Transverse colon (tissue), 4 donors: ENCODE measurements at regions not wholly inside any gene's neighbourhood (a gene's known extent, or its start where the extent isn't known, plus 50 kb on each side); places are given as distances from the start of the nearest gene placed in this dataset.

Experiments used
- DNase-seq: peaks from one replicate; pipeline ENCODE4 v3.0.0-alpha.2; 2019
- H3K27ac ChIP-seq, 4 donors: fragments of 200-600 bp; sonication (generic); 2 replicates each; pipeline ENCODE4 v1.5.1; 2016 to 2018; ENCODE audit warnings: inconsistent platforms in 4 of 4
- H3K27me3 ChIP-seq: fragments of 200-600 bp; sonication (generic); 2 replicates; pipeline ENCODE4 v1.5.1; 2017; ENCODE audit warnings: inconsistent platforms
- H3K36me3 ChIP-seq, 4 donors: fragments of 200-600 bp; sonication (generic); 2 replicates each; pipeline ENCODE4 v1.5.1; 2017 to 2019; ENCODE audit warnings: inconsistent platforms in 4 of 4
- H3K4me1 ChIP-seq, 4 donors: fragments of 200-600 bp; sonication (generic); 2 replicates each; pipeline ENCODE4 v1.5.1; 2017 to 2020; ENCODE audit warnings: inconsistent platforms in 4 of 4
- H3K4me3 ChIP-seq, 4 donors: fragments of 200-600 bp; sonication (generic); 1 replicate in 1 of 4; 2 replicates in 3 of 4; pipeline versions ENCODE4 v1.5.1 to v1.6.1; 2017 to 2019; ENCODE audit warnings: inconsistent platforms in 4 of 4
- H3K9me3 ChIP-seq, 2 donors: fragments of 200-600 bp; sonication (generic); 2 replicates each; pipeline ENCODE4 v1.5.1; 2017 to 2019; ENCODE audit warnings: inconsistent platforms in 2 of 2
- CTCF ChIP-seq, 5 experiments: fragments of 200-600 bp in 3 of 5; fragments of 450-650 bp in 2 of 5; sonication (generic) in 3 of 5; IDR thresholded peaks; 1 replicate in 2 of 5; 2 replicates in 3 of 5; pipeline ENCODE4 v1.5.1; 2016 to 2017; ENCODE audit warnings: antibody characterized with exemption in 5 of 5, inconsistent platforms in 3 of 5, mild to moderate bottlenecking in 2 of 5, moderate library complexity in 1 of 5
- EP300 ChIP-seq: sonication (generic); formaldehyde crosslinking; IDR thresholded peaks from one replicate; pipeline ENCODE4 v1.6.1; 2017; ENCODE audit warnings: antibody characterized with exemption, low read depth
- POLR2A ChIP-seq: fragments of 450-650 bp; IDR thresholded peaks from one replicate; pipeline ENCODE4 v1.6.1; 2016; ENCODE audit warnings: antibody characterized with exemption, mild to moderate bottlenecking, moderate library complexity
- POLR2AphosphoS5 ChIP-seq, 3 donors: sonication (generic); formaldehyde crosslinking; IDR thresholded peaks; one replicate each; pipeline ENCODE4 v1.6.1; 2016; ENCODE audit warnings: antibody characterized with exemption in 3 of 3
- WGBS, 2 donors: methylation state at CpG; one replicate each; pipeline ENCODE4 v1.1.5; 2018; ENCODE audit warnings: low coverage in 1 of 2; 5-methylcytosine and 5-hydroxymethylcytosine counted together
- in situ Hi-C, 4 donors: fragments of 200-750 bp; cut with MboI; loops; one replicate each; pipeline versions ENCODE4 v1.15.0 to v1.15.1; 2017; ENCODE audit warnings: low sequenced_read_pairs in 3 of 4, low pct_ligation_motif_present in 1 of 4, low pct_unique_long_range_greater_than_20kb in 1 of 4
- intact Hi-C: fragments of 100-400 bp; cut with DNase I; formaldehyde crosslinking; loops from one replicate; pipeline ENCODE4 v1.15.1; 2023; ENCODE audit warnings: low total_unique reads

GRCh38 chr4:102431608-102431961, 69.6 kb upstream of the NFKB1 start:
- H3K9me3 ChIP-seq, result no peaks in the 10 kb centered on the region
- in situ Hi-C loops (loop anchor here (5.0 to 25.0 kb wide), 7 partner anchors 84 to 593 kb away; partner anchors contain the start of gene SLC39A8 (in 2 of the 4)), intact Hi-C loops (no loop called here)
- DNase-seq, result no peak
- no peak for TF ChIP-seq POLR2AphosphoS5 (IDR thresholded peaks at IDR 0.05)
- no peak for TF ChIP-seq CTCF (IDR thresholded peaks at IDR 0.05)
- no peak for TF ChIP-seq POLR2A
- no peak for TF ChIP-seq EP300
- peak overlapping the region in 3 of 4 donors; percentile 72 to 81 (median 79) for H3K27ac ChIP-seq
- no peaks in the 10 kb centered on the region for H3K36me3 ChIP-seq
- H3K4me1 ChIP-seq, result peaks cover 0 to 10% (median 3%) of the 10 kb centered on the region in 4 donors
- peak overlapping the region in 3 of 4 donors; percentile 44 to 86 (median 50) for H3K4me3 ChIP-seq
- H3K27me3 ChIP-seq, result no peaks in the 10 kb centered on the region

DNA sequence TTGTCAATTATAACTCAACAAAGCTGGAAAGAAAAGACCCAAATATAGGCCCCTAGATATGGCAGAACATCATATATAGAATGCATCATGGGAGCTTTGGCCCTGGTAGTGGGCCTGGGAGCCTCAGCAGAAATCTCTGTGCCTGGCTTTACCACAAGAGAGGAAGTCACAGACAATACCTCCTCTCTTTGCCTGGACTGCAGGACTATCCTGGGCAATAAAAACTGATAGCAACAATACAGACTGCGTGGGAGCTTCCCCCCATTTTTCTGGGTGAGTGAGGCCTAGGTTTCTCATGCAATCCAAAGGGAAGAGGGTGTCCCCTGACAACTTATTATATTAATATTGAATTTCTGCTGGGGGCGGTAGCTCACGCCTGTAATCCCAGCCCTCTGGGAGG, 64.0 kb upstream of the NFKB1 start:
- 74% methylated on average over 3 of the region's 3 CpGs; no CpG with 5 or more reads in 1 of the 2 donors for WGBS, 2 donors
- in situ Hi-C loops, result loop anchor here in 3 of 4 donors (10.0 to 25.0 kb wide), 5 partner anchors 92 to 588 kb away; partner anchors contain the start of gene SLC39A8 (in 1 of the 3)

GRCh38 chr4:102438396-102439235, 62.5 kb upstream of the NFKB1 start:
- intact Hi-C loops, result no loop called here
- Histone ChIP-seq H3K4me1 (peaks cover 0 to 17% (median 11%) of the 10 kb centered on the region in 4 donors), H3K4me3 (no peak overlapping the region), H3K36me3 (no peaks in the 10 kb centered on the region), H3K27ac (peak overlapping the region in 3 of 4 donors; percentile 3 to 42 (median 14)), H3K27me3 (no peaks in the 10 kb centered on the region), H3K9me3 (no peaks in the 10 kb centered on the region)
- in situ Hi-C loops, result loop anchor here in 3 of 4 donors (10.0 to 25.0 kb wide), 5 partner anchors 94 to 586 kb away; partner anchors contain the start of gene SLC39A8 (in 1 of the 3)
- no peak for DNase-seq
- 70 to 76% methylated on average over 4 of the region's 4 CpGs for WGBS, 2 donors
- no peak for TF ChIP-seq POLR2A
- TF ChIP-seq POLR2AphosphoS5 (IDR thresholded peaks at IDR 0.05), result no peak
- TF ChIP-seq CTCF (IDR thresholded peaks at IDR 0.05), result no peak
- no peak for TF ChIP-seq EP300

More for the DNA sequence above, 64.0 kb upstream of the NFKB1 start:
- Histone ChIP-seq H3K9me3 (no peaks in the 10 kb centered on the region), H3K4me1 (peaks cover 0 to 15% (median 10%) of the 10 kb centered on the region in 4 donors), H3K27ac (no peak overlapping the region), H3K36me3 (no peaks in the 10 kb centered on the region), H3K27me3 (no peaks in the 10 kb centered on the region), H3K4me3 (no peak overlapping the region)
- TF ChIP-seq POLR2AphosphoS5 (IDR thresholded peaks at IDR 0.05), result no peak
- TF ChIP-seq CTCF (IDR thresholded peaks at IDR 0.05), result no peak
- no peak for DNase-seq
- intact Hi-C loops, result no loop called here

DNA sequence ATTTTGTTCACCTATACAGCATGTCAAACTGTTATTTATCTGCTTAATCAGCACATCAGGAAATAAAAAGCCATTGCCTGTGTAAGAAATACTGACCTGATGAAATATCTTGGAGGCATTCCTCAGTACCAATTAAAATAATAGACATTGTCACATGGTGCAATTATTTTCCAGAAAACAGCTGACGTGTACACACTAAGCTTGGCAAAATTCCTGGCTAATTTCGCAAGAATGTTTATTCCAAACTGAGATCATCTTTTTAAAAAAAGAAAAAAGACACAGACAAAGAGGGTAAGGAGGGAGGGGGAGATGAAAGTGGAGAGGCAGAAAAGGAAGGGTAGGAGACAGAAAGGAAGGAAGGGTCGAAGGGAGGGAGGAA, 61.9 kb upstream of the NFKB1 start:
- no peaks in the 10 kb centered on the region for H3K27me3 ChIP-seq
- H3K36me3 ChIP-seq, result no peaks in the 10 kb centered on the region
- H3K9me3 ChIP-seq, result no peaks in the 10 kb centered on the region
- TF ChIP-seq POLR2AphosphoS5 (IDR thresholded peaks at IDR 0.05) (peak; percentile 8 to 69 (median 58)), EP300 (no peak), CTCF (IDR thresholded peaks at IDR 0.05) (no peak)
- no peak overlapping the region for H3K4me3 ChIP-seq
- H3K4me1 ChIP-seq, result peaks cover 0 to 17% (median 11%) of the 10 kb centered on the region in 4 donors
- no peak for DNase-seq
- WGBS, 2 donors, result 17 to 42% methylated on average over 3 of the region's 3 CpGs
- H3K27ac ChIP-seq, result peak overlapping the region; percentile 42 to 57 (median 50)
- intact Hi-C loops, result no loop called here
- in situ Hi-C loops, result loop anchor here in 3 of 4 donors (10.0 to 25.0 kb wide), 5 partner anchors 94 to 586 kb away; partner anchors contain the start of gene SLC39A8 (in 1 of the 3)
